ENCODE measurements at regions not wholly inside any gene's neighbourhood (a gene's known extent, or its start where the extent isn't known, plus 50 kb on each side); places are given as distances from the start of the nearest gene placed in this dataset.
"Not testable (repeated sequence)": the region's sequence is repeated elsewhere in the genome, so short reads cannot be mapped to it uniquely, and the experiment has no call there.

GRCh38 chr15:35286721-35287120 is 201.6 kb upstream of the NANOGP8 start:
- intact Hi-C loops (cut with micrococcal nuclease) = no loop called here

GRCh38 chr15:35282965-35283496 is 197.9 kb upstream of the NANOGP8 start:
- intact Hi-C loops (cut with micrococcal nuclease) = no loop called here

- intact Hi-C loops (cut with micrococcal nuclease) = no loop called here
These were observed 196.4 kb upstream of the NANOGP8 start for GRCh38 chr15:35281515-35281914.

- intact Hi-C loops (cut with micrococcal nuclease) = no loop called here
These were observed 194.7 kb upstream of the NANOGP8 start for GRCh38 chr15:35279811-35280210.

GRCh38 chr15:35271371-35272043 is 186.4 kb upstream of the NANOGP8 start:
- intact Hi-C loops (cut with micrococcal nuclease) = no loop called here

DNA sequence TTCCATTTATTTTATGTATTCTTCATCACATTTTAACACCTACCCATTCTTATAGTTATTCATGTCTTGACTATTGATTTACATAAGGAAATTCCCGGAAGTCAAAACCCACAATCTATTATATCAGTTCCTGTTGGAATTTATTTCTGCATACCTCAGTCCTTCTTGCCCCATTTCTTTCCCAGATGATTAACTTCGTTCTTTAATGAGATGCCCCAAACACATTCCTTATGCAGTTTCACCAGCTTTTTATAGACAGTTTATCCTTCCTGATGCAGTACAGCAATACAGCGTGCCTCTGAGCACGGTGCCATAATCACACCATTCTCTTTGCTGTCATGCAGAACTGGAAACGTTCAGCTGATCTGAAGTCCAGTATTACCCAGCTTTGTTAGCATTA is 175.8 kb upstream of the NANOGP8 start:
- intact Hi-C loops (cut with micrococcal nuclease) = no loop called here

DNA sequence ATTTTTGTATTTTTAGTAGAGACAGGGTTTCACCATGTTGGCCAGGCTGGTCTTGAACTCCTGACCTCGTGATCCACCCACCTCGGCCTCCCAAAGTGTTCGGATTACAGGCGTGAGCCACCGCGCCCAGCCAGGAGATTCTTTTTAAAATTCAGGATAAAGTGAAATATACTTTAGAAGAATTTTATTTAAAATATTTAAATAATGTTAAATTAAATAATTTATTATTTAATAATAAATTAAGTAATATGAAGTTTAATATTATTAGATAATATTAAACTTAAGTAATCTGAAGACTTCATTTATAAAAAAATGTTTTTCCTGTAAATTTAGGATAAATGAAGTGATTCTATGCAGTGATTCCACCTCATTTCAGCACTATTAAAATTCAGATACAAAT is 175.2 kb upstream of the NANOGP8 start:
- intact Hi-C loops (cut with micrococcal nuclease) = not testable (repeated sequence)

- intact Hi-C loops (cut with micrococcal nuclease) = no loop called here
These were observed 171.5 kb upstream of the NANOGP8 start for GRCh38 chr15:35256551-35256950.

GRCh38 chr15:35256141-35256540 is 171.0 kb upstream of the NANOGP8 start:
- intact Hi-C loops (cut with micrococcal nuclease) = no loop called here

GRCh38 chr15:35254908-35255307 is 169.8 kb upstream of the NANOGP8 start:
- intact Hi-C loops (cut with micrococcal nuclease) = not testable (repeated sequence)

GRCh38 chr15:35254062-35254461 is 169.0 kb upstream of the NANOGP8 start:
- intact Hi-C loops (cut with micrococcal nuclease) = no loop called here

DNA sequence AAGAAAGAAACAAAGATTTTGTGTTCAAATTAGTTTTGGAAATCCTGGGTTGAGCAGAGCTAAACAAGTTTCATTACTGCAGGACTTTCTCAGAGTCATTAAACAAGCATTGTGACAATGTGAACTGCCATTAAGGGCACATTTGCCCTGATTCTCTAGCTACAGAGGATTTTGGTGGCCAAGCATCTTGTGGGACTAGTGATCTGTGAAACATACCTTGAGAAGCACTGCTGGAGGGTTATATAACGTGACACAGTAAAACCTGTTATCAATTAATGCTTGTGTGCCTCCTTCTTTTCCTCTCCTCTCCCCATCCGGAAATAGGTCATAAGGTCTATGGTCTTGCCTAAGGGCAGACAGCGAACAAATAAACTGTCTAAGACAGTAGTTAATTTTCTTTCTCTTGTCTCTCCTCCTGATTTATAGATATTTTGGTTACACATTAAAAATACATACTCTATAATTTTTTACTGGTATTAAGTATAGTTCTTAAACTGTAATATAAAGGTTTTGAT is 167.3 kb upstream of the NANOGP8 start:
- intact Hi-C loops (cut with micrococcal nuclease) = no loop called here

DNA sequence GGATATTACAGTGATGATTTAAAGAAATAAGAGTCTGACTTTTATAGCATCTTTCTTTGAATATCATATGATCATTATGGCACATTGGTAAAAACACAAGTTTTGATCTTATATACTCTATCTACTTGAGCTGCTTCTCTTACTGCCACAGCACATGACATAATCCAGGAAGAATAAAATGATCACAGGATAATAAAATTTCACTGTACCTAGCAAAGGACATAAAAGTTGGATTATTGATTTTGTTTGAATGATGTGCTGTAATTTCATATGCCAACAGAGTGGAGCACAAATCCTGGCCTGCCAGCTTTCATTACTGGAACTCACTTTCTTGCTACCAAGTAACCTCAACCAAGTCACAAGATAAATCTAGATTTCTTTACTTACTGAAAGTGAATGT is 162.1 kb upstream of the NANOGP8 start:
- intact Hi-C loops (cut with micrococcal nuclease) = no loop called here

DNA sequence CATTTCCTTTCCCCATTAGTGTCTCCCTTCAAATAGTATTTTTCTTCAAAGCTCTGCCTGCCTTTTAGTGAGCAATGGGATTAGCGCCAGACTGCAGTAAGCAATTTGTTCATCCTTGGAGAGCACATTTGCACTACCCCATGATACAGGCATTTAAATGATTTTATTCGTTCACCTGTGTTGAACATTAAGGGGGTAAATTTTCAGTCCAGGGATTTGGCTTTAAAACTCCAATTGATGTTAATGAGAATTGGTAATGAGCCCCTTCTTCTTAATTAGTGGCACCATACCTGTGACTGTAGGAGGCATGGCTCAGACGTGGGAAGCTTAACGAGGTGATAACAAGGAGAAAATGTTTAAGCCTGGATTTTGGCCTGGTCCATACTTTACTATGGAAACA is 161.4 kb upstream of the NANOGP8 start:
- intact Hi-C loops (cut with micrococcal nuclease) = no loop called here

- intact Hi-C loops (cut with micrococcal nuclease) = not testable (repeated sequence)
These were observed 160.6 kb upstream of the NANOGP8 start for GRCh38 chr15:35245681-35246080.

DNA sequence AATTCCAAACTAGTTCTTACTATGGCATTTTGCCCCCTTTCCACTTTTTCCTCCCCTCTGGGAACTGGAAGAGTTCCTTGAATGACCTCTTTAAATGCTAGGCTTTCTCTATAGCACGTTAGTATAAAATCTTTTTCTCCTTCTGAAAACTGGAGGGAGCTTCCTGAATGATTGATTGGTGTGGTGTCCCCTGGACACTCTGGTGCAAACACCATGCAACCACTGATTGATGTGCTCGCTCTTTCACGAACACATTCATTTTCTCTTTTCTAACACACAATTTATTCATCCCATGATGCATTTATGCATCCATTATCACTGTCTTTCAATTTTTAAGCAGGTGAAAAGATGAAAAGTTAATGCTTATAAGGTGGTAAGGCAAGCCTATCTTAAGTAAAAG is 159.1 kb upstream of the NANOGP8 start:
- intact Hi-C loops (cut with micrococcal nuclease) = no loop called here

GRCh38 chr15:35243758-35244157 is 158.7 kb upstream of the NANOGP8 start:
- intact Hi-C loops (cut with micrococcal nuclease) = no loop called here

- intact Hi-C loops (cut with micrococcal nuclease) = not testable (repeated sequence)
These were observed 154.6 kb upstream of the NANOGP8 start for GRCh38 chr15:35239693-35240092.

GRCh38 chr15:35238448-35238847 is 153.4 kb upstream of the NANOGP8 start:
- intact Hi-C loops (cut with micrococcal nuclease) = not testable (repeated sequence)

DNA sequence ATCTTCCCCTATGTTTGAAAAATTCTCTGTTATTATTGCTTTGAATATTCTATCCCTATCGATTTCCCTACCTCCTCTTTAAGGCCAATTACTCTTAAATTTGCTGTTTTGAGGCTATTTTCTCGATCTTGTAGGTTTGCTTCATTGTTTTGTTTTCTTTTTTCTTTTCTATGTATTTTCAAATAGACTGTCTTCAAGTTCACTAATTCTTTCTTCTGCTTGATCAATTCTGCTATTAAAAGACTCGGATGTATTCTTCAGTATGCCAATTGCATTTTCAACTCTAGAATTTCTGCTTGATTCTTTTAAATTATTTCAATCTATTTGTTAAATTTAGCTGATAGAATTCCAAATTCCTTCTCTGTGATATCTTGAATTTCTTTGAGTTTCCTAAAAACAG is 144.0 kb upstream of the NANOGP8 start:
- intact Hi-C loops (cut with micrococcal nuclease) = no loop called here

- intact Hi-C loops (cut with micrococcal nuclease) = no loop called here
These were observed 133.1 kb upstream of the NANOGP8 start for GRCh38 chr15:35218215-35218614.

- intact Hi-C loops (cut with micrococcal nuclease) = no loop called here
These were observed 130.0 kb upstream of the NANOGP8 start for GRCh38 chr15:35215093-35215492.

- intact Hi-C loops (cut with micrococcal nuclease) = no loop called here
These were observed 126.3 kb upstream of the NANOGP8 start for GRCh38 chr15:35211240-35211902.
